PFSK-1 (cell line): ENCODE measurements at regions not wholly inside any gene's neighbourhood (a gene's known extent, or its start where the extent isn't known, plus 50 kb on each side); places are given as distances from the start of the nearest gene placed in this dataset.

Experiments
- POLR2AphosphoS5 ChIP-seq: IDR thresholded peaks from 2 replicates; pipeline ENCODE4 v1.6.1; 2012; ENCODE audit warnings: low read depth, mild to moderate bottlenecking, control low read depth, low read length, moderate library complexity
- REST ChIP-seq, 2 experiments: IDR thresholded peaks; 2 replicates each; pipeline versions ENCODE4 v1.6.1 to v1.8.0; 2011 to 2012; ENCODE audit warnings: low read depth in 2 of 2, low read length in 2 of 2, control low read depth in 1 of 2, inconsistent platforms in 1 of 2, mild to moderate bottlenecking in 1 of 2, moderate library complexity in 1 of 2; ENCODE audit not compliant: insufficient read depth in 1 of 2
- SIN3A ChIP-seq: IDR thresholded peaks from 2 replicates; pipeline ENCODE4 v1.6.1; 2012; ENCODE audit warnings: mild to moderate bottlenecking, low read length, moderate library complexity, borderline replicate concordance; ENCODE audit not compliant: insufficient read depth
- TAF1 ChIP-seq: IDR thresholded peaks from 2 replicates; pipeline ENCODE4 v1.6.1; 2012; ENCODE audit warnings: low read length, control low read depth, borderline replicate concordance; ENCODE audit not compliant: insufficient read depth

- no peak for TF ChIP-seq POLR2AphosphoS5
- TF ChIP-seq REST (IDR thresholded peaks at IDR 0.05; ENCODE audit: insufficient read depth in 1 of 2, low read depth in 2 of 2, low read length in 2 of 2), result no peak
- TF ChIP-seq TAF1, result no peak
- TF ChIP-seq SIN3A, result no peak
Observed at GRCh38 chr5:138649316-138649720, 74.1 kb upstream of the HSPA9 start.
